HG02981 (cell line): ENCODE measurements at regions not wholly inside any gene's neighbourhood (a gene's known extent, or its start where the extent isn't known, plus 50 kb on each side); places are given as distances from the start of the nearest gene placed in this dataset.

Source experiments
- ATAC-seq: cut with Tn5 transposase; IDR thresholded peaks from one replicate; pipeline ENCODE4 v1.9.1; 2021; ENCODE audit warnings: mild to moderate bottlenecking, moderate library complexity; ENCODE audit not compliant: unreplicated experiment

- ATAC-seq: no peak
Observed at GRCh38 chr20:60210779-60211617, 252.8 kb downstream of the CDH26 start.

DNA sequence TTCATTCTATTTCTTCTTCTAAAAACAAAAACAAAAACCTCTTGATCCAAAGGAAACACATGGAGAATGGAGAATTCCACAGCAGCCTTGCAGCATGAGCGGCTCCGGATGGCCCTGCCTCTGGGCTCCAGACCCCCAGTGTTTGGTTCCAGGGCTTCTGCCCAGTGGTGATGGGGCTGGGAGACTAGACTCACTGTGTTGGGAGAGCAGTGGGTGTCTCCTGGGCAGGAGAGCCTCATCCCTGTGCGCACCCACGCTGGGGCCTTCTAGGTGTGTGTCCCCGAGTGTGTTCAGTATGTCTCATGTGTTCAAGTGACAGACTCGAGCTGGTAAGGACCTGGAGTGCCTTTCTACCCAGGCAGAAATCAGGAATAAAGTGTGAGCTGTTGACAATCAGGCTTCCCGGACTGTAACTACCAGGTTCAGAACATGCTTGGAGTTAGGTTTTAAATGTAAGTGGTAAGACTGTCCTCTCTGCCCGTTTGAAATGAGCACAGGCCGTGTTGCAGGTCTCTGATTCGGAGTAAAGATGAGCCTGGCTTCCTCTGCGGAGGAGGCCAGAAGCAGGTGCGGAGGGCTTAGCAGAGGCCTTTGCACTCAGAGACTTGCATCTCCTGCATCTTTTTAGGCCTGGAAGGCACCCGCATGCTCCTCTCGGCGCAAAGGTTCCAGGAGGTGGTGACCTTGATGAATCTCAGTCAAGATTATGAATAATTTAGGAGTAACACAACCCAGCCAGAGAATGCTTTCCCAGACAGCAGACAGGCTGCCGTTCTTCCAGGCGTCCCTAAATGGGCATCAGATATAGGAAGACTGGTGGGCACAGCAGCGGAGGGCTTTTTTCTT is 253.6 kb downstream of the CDH26 start:
- no peak for ATAC-seq

- ATAC-seq: no peak
Observed at GRCh38 chr20:60212695-60213094, 254.5 kb downstream of the CDH26 start.

GRCh38 chr20:60213126-60213893 is 255.1 kb downstream of the CDH26 start:
- ATAC-seq: no peak

DNA sequence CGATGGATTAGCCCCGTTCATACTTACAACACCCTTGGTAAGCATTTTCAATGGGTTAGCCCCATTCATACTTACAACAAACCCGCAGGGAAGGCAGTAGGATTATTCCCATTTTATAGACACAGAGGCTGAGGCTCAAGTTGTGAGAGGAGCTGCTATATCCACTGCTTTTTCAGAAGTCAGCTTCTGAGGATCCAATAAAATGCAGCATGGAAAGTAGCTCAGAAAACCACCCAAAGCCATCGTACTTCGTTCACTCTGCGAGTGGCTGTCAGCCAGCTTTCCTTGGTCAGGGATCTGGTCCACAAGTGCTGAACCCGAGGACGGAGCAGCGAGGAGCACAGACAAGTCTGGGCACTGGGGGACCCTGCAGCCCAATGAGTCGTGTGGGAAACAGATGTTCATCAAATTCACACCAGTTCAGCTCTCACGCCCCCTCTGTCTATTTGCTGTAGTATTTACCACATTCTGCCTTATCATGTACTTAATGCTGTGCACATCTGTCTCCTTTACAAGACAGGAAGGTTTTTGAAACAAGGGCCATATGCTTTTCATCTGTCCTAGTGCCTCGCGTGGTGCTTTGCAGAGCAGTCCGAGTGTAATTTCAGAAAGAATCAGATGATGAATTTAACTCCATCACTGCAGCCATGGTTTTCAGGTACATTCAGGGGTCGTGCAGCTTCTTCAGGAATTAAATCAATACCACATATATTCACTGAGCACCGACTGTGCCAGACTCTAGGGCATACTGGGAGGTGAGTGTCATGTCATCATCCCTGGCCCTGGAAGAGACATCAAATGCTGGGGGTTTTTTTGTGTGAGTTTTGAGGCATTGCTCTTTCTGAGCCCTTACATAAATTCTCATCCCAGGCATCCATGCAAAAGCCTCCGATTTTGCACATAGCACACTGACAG is 256.9 kb downstream of the CDH26 start:
- ATAC-seq: no peak

DNA sequence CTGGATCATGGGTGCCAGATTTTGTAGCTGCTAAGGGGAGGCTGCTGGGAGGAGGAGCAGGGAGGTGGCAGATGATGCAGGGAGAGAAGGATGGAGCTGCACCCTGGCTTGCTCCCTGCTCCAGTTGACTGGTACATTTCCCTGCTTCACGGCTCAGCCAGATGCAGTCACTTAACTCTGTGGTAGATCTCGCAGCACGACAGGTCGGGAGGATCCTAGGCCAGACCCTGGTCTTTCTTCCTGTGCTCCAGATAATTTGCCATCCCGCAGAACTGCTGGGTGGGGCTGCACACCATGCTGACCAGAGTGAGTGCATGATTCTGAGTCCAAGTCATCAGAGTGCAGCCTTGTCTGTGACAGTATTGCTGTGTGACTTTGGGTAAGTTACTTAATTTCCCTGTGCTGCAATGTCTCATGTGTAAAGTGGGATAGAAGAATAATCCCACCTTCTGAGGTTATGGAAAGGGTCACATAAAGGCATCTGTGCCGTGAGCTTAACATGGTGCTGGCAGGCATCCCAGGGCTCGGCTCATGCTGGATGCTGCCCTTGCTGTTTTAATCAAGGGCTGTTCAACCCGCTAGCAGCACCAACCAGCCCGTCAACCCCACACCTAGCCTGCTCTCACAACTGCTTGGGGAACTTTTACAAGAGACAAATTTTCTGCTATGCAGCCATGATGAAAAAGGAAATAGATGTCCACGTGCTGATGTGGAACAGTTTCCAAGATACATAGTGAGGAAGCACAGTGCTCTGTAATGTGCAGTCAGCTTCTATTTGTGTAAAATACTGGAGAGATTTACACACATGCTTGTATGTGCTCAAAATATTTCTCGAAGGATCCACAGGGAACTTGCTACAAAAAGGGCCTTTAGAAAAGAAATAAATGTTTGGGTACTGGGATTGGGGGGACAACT is 257.9 kb downstream of the CDH26 start:
- ATAC-seq: no peak

- no peak for ATAC-seq
Observed at GRCh38 chr20:60219231-60219630, 261.0 kb downstream of the CDH26 start.

GRCh38 chr20:60219984-60220562 is 261.9 kb downstream of the CDH26 start:
- no peak for ATAC-seq

- no peak for ATAC-seq
Observed at GRCh38 chr20:60220706-60221105, 262.5 kb downstream of the CDH26 start.

DNA sequence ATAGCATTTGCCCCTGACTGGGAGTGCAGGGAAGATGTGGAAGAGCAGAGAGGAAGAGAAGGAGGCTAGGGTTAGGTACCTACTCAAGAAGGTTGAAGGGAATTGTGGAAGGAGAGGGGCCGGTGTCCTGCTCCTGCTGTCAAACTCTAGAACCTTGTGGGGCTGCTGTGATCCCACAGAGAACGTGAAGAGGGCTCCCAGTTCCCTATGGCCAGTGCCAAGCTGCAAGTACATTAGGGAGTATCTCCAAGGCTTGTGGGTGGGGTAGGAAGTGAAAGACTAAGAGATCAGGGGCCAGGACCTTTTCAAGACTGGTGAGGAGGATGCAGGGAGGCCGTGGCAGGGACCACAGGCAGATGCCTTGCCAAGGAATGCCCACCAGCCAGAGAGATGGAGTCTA is 263.4 kb downstream of the CDH26 start:
- ATAC-seq: no peak

DNA sequence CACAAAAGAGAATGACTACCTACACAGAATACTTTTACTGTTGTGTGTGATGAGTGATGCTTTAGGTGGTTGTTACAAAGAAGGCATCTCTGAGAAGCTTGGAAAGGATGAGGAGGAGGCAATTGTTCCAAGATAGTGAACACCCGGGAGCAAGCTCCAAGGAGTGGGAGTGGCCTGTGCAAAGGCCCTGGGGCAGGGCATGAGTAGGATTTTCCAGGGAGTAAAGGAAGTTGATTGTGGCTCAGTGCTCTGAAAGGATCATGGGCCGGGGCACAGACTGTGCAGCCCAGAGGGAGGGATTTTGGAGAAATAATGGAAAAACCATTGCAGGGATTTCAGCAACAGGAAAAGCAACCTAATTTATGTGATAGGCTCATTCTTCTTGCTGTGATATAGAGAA is 264.3 kb downstream of the CDH26 start:
- no peak for ATAC-seq

GRCh38 chr20:60223174-60223573 is 265.0 kb downstream of the CDH26 start:
- no peak for ATAC-seq

- no peak for ATAC-seq
Observed at GRCh38 chr20:60224914-60225313, 266.7 kb downstream of the CDH26 start.

GRCh38 chr20:60228255-60228654 is 270.0 kb downstream of the CDH26 start:
- ATAC-seq: no peak

- no peak for ATAC-seq
Observed at GRCh38 chr20:60232380-60232779, 274.2 kb downstream of the CDH26 start.

- ATAC-seq: no peak
Observed at GRCh38 chr20:60233018-60233630, 274.9 kb downstream of the CDH26 start.

DNA sequence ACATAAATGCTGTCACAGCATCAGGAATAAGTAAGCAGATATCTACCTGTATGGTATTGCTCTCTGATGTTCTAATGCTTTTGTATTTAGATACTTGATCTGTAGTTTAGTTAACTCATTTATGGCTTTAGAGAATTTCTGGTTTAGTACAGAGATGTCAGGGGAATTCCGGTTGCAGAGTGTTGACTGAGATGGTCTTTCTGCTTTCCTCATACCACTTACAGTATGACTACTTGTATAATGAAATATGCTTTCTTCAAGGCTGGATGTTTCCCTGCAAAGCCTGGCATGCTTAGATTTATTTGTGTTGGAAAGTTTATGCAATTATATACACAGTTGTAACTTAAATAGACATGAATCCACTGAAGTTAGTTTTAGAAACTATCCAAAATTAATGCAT is 278.4 kb downstream of the CDH26 start:
- no peak for ATAC-seq

DNA sequence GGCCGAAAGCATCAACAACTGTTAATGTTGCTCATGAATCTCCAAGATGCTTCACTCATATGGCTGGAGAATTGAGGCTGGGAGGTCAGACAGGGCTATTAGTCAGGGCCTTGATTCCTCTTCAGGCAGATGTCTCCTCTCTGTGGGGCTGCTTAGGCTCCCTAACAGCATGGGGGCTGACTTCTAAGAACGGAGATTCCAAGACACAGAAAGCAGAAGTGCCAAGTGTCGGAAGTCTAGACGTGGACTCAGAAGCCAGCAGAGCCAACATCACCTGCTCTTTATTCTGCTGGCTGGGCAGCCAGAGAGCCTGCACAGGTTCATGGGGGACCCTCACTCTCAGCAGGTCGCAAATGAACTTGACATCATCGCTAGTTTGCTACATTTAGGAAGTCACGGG is 279.8 kb downstream of the CDH26 start:
- no peak for ATAC-seq
